ENCODE measurements at regions not wholly inside any gene's neighbourhood (a gene's known extent, or its start where the extent isn't known, plus 50 kb on each side); places are given as distances from the start of the nearest gene placed in this dataset.
"Not testable (repeated sequence)": the region's sequence is repeated elsewhere in the genome, so short reads cannot be mapped to it uniquely, and the experiment has no call there.

DNA sequence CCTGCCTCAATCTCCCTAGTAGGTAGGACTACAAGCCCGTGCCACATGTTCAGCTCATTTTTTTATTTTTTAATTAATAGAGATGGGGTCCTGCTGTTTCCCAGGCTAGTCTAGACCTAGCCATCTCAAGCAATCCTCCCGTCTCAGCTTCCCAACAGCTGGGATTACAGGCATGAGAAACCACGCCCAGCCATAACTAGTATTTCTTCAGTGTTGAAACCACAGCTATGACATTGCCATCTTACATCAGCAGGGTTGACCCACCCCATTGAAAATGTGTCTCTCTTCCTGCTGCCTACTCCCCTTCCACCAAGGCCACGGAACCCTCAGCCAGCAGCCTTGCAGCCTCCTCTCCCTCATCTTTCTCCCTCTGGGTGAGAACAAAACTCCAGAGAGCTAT, 62.1 kb upstream of the ZNF746 start:
- TF ChIP-seq CTCF (conservative IDR thresholded peaks at IDR 0.05; ENCODE audit: low read length) = no peak
- peak; percentile 92 for DNase-seq (ENCODE audit: low read depth)
- H3K4me3 ChIP-seq (ENCODE audit: low read length) = no peak overlapping the region

DNA sequence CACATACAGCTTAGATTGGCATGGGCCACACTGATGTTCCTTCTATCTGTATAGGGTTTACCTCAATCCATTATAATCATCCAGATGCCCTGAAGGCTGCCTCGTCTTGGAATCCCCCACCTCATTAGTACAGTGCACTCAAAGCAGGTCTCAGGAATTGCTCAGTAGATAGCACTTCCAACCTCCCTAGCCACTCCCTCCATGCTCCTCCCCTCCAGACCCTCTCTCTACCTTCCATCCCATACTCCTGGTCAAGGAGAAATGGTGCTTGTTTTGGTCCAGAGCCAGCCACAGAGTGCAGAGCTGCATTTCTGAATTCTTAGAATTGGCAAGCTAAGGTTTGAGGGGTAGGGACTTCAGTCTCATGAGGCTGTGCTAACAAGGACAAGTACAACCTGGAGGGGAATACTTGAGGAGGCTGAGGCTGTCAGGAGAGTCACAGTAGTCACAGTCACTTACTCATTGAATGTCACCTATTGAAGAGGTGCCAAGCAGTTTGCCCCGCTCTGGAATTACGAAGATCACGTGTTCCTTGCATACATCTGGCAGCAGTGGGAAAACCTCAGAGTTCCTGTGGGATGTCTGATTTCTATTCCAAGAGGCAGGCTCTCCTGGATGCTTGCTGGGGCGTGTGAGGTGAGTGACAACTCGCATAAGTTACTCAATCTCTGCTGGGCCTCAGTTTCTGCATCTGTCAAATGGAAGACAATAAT, 60.7 kb upstream of the ZNF746 start:
- no peak overlapping the region for H3K4me3 ChIP-seq (ENCODE audit: low read length)
- no peak for TF ChIP-seq CTCF (conservative IDR thresholded peaks at IDR 0.05; ENCODE audit: low read length)
- DNase-seq (ENCODE audit: low read depth) = peak; percentile 91

- not testable (repeated sequence) for H3K4me3 ChIP-seq (ENCODE audit: low read length)
Measured at GRCh38 chr7:149556525-149556924, 58.9 kb upstream of the ZNF746 start.

GRCh38 chr7:149554821-149555220, 57.2 kb upstream of the ZNF746 start:
- H3K4me3 ChIP-seq (ENCODE audit: low read length); DNase-seq (ENCODE audit: low read depth): not testable (repeated sequence)

More at GRCh38 chr7:149556525-149556924, 58.9 kb upstream of the ZNF746 start:
- DNase-seq (ENCODE audit: low read depth) = not testable (repeated sequence)

DNA sequence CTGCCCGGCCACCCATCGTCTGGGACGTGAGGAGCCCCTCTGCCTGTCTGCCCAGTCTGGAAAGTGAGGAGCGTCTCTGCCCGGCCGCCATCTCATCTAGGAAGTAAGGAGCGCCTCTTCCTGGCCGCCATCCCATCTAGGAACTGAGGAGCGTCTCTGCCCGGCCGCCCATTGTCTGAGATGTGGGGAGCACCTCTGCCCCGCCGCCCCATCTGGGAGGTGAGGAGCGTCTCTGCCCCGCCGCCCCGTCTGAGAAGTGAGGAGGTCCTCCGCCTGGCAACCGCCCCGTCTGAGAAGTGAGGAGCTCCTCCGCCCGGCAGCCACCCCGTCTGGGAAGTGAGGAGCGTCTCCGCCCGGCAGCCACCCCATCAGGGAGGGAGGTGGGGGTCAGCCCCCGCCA, 56.4 kb upstream of the ZNF746 start:
- not testable (repeated sequence) for H3K4me3 ChIP-seq (ENCODE audit: low read length); DNase-seq (ENCODE audit: low read depth)

- no peak for DNase-seq (ENCODE audit: low read depth)
- TF ChIP-seq CTCF (conservative IDR thresholded peaks at IDR 0.05; ENCODE audit: low read length) = no peak
Measured at GRCh38 chr7:149552799-149553198, 55.2 kb upstream of the ZNF746 start.

More at GRCh38 chr7:149552799-149553198, 55.2 kb upstream of the ZNF746 start:
- H3K4me3 ChIP-seq (ENCODE audit: low read length) = no peak overlapping the region

Measured in AG10803 (cell line).